MCF 10A (cell line): ENCODE measurements at regions not wholly inside any gene's neighbourhood (a gene's known extent, or its start where the extent isn't known, plus 50 kb on each side); places are given as distances from the start of the nearest gene placed in this dataset.

Experiments used
- BruUV-seq: library from RNA; stranded (reverse); fragments of 400-500 nt; replicated peaks from 2 replicates; lab custom pipeline; 2021; lab: Mats Ljungman, UMichigan
- CTCF ChIA-PET: fragments of 300-600 bp; sonication (Branson Sonifier 250); formaldehyde crosslinking; extraction: SDS; loops from one replicate; lab custom pipeline; 2021; ENCODE audit warnings: antibody characterized with exemption, inconsistent platforms; lab: Yijun Ruan, JAX
- POLR2A ChIA-PET: fragments of 300-600, 350-650 bp; sonication (Branson Sonifier 250); formaldehyde crosslinking; extraction: SDS; loops from one replicate; lab custom pipeline; 2020; ENCODE audit warnings: antibody characterized with exemption, inconsistent platforms; lab: Yijun Ruan, JAX
- DNase-seq: peaks from one replicate; pipeline ENCODE4 v3.0.0-alpha.2; 2018; ENCODE audit not compliant: unreplicated experiment
- H3K27ac Mint-ChIP-seq: one replicate; pipeline ENCODE4 v1.8.0; 2022; ENCODE audit warnings: mild to moderate bottlenecking, low read depth, mixed read lengths; ENCODE audit not compliant: unreplicated experiment
- H3K27me3 Mint-ChIP-seq: one replicate; pipeline ENCODE4 v1.8.0; 2022; ENCODE audit warnings: mixed read lengths; ENCODE audit not compliant: insufficient read depth, unreplicated experiment
- H3K36me3 Mint-ChIP-seq: one replicate; pipeline ENCODE4 v1.8.0; 2022; ENCODE audit warnings: mild to moderate bottlenecking, moderate library complexity, mixed read lengths; ENCODE audit not compliant: insufficient read depth, unreplicated experiment
- H3K4me1 Mint-ChIP-seq: one replicate; pipeline ENCODE4 v1.8.0; 2022; ENCODE audit warnings: mixed read lengths; ENCODE audit not compliant: insufficient read depth, unreplicated experiment
- H3K4me3 Mint-ChIP-seq: one replicate; pipeline ENCODE4 v1.8.0; 2022; ENCODE audit warnings: mild to moderate bottlenecking, moderate library complexity, mixed read lengths; ENCODE audit not compliant: unreplicated experiment
- H3K9me3 Mint-ChIP-seq: one replicate; pipeline ENCODE4 v1.8.0; 2022; ENCODE audit warnings: mixed read lengths; ENCODE audit not compliant: unreplicated experiment
- intact Hi-C: fragments of 100-400 bp; cut with micrococcal nuclease; formaldehyde crosslinking; loops from 2 replicates; pipeline ENCODE4 v1.14.1; 2022
- TF ChIP-seq, protein P1 (sequence below): fragments of 200-600 bp; IDR thresholded peaks from one replicate; pipeline ENCODE4 v1.8.0; 2022; ENCODE audit warnings: antibody characterized with exemption, mild to moderate bottlenecking; ENCODE audit not compliant: unreplicated experiment

- Mint-ChIP-seq H3K27me3 (no peaks in the 10 kb centered on the region), H3K4me3 (no peak overlapping the region), H3K9me3 (no peaks in the 10 kb centered on the region), H3K36me3 (no peaks in the 10 kb centered on the region), H3K4me1 (no peaks in the 10 kb centered on the region), H3K27ac (no peak overlapping the region)
- ChIA-PET POLR2A (interaction anchor here (1.0 to 1.3 kb wide), 2 partner anchors 9 to 28 kb away, joined by 3 read pairs; no protein-coding TSS in a partner anchor), CTCF (interaction anchor here (0.7 to 1.3 kb wide), 2 partner anchors 20 to 906 kb away, joined by 3 to 4 read pairs; no protein-coding TSS in a partner anchor)
- TF ChIP-seq, protein P1, sequence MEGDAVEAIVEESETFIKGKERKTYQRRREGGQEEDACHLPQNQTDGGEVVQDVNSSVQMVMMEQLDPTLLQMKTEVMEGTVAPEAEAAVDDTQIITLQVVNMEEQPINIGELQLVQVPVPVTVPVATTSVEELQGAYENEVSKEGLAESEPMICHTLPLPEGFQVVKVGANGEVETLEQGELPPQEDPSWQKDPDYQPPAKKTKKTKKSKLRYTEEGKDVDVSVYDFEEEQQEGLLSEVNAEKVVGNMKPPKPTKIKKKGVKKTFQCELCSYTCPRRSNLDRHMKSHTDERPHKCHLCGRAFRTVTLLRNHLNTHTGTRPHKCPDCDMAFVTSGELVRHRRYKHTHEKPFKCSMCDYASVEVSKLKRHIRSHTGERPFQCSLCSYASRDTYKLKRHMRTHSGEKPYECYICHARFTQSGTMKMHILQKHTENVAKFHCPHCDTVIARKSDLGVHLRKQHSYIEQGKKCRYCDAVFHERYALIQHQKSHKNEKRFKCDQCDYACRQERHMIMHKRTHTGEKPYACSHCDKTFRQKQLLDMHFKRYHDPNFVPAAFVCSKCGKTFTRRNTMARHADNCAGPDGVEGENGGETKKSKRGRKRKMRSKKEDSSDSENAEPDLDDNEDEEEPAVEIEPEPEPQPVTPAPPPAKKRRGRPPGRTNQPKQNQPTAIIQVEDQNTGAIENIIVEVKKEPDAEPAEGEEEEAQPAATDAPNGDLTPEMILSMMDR, result no peak
- intact Hi-C loops, result no loop called here
- DNase-seq, result no peak
- no TSS peak for BruUV-seq
These were observed 218.5 kb downstream of the KCNS3 start for GRCh38 chr2:18096836-18097405.

DNA sequence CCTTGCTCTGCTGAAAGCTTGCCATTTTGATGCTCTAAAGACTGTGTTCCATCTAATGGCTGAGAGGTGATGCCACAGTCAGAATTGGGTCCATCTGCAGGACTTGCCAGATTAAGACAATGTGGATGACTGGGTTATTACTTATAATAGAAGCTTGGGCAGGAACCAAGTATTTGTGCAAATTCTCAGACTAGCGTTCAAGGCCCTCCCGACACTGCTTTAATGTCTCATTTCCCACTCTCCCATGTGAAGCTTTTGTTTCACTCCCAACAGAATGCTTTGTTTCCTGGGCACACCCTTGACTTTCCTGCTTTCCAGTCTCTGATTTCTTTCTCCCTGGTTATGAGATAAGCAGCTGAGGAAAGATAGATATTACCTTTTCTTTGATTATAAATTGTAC lies 215.8 kb downstream of the KCNS3 start:
- Mint-ChIP-seq H3K27me3 (no peaks in the 10 kb centered on the region), H3K36me3 (no peaks in the 10 kb centered on the region), H3K4me1 (no peaks in the 10 kb centered on the region), H3K9me3 (no peaks in the 10 kb centered on the region), H3K27ac (no peak overlapping the region), H3K4me3 (no peak overlapping the region)
- CTCF ChIA-PET, result interaction anchor here (0.6 to 0.7 kb wide), 2 partner anchors 56 to 1710 kb away, joined by 3 read pairs; no protein-coding TSS in a partner anchor
- intact Hi-C loops, result no loop called here
- no peak for DNase-seq
- TF ChIP-seq, protein P1, result no peak
- BruUV-seq, result no TSS peak
- POLR2A ChIA-PET, result no interaction called here

DNA sequence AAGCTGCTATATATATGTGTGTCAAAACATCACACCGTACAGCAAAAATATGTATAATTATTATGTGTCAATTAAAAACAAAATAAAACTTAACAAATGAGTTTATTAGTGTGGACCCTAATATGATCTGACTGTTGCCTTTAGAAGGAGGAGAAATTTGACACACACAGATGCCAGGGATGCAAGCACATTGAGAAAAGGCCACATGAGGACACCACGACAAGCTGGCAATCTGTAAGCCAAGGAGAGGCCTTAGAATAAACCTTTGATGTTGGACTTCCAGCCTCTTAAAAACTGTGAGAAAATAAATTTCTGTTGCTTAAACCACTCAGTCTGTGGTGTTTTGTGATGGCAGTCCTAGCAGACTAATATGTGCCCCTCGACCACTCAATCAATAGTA lies 214.7 kb downstream of the KCNS3 start:
- ChIA-PET POLR2A (no interaction called here), CTCF (no interaction called here)
- no peak for DNase-seq
- H3K4me3 Mint-ChIP-seq, result no peak overlapping the region
- no peaks in the 10 kb centered on the region for H3K9me3 Mint-ChIP-seq
- TF ChIP-seq, protein P1, result no peak
- H3K27me3 Mint-ChIP-seq, result no peaks in the 10 kb centered on the region
- no TSS peak for BruUV-seq
- intact Hi-C loops, result no loop called here
- no peak overlapping the region for H3K27ac Mint-ChIP-seq
- H3K36me3 Mint-ChIP-seq, result no peaks in the 10 kb centered on the region
- no peaks in the 10 kb centered on the region for H3K4me1 Mint-ChIP-seq

DNA sequence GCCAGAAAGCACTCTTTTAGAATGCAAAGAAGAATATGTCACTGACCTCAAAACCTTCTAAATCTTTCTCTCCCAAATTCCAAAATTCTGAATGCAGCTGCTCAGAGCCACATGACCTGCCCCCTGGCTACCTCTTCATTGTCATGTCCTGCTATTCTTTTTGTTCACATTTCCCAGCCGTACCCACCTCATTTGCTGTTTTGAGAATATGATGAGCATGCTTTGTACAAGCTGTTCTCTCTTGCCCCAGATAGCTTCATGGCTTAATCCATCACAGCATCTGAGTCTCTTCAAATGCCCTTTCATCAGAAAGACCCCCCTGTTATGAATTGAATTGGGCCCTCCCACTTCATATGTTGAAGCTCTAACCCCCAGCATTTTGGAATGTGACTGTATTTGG lies 214.3 kb downstream of the KCNS3 start:
- Mint-ChIP-seq H3K4me3 (no peak overlapping the region), H3K9me3 (no peaks in the 10 kb centered on the region), H3K27ac (no peak overlapping the region), H3K27me3 (no peaks in the 10 kb centered on the region), H3K36me3 (no peaks in the 10 kb centered on the region), H3K4me1 (no peaks in the 10 kb centered on the region)
- BruUV-seq, result no TSS peak
- POLR2A ChIA-PET, result interaction anchor here (0.6 kb wide), 1 partner anchor 35 kb away, joined by 3 read pairs; no protein-coding TSS in a partner anchor
- intact Hi-C loops, result no loop called here
- TF ChIP-seq, protein P1, result no peak
- DNase-seq, result no peak
- CTCF ChIA-PET, result no interaction called here
